Panc1 (cell line): ENCODE measurements at regions not wholly inside any gene's neighbourhood (a gene's known extent, or its start where the extent isn't known, plus 50 kb on each side); places are given as distances from the start of the nearest gene placed in this dataset.

Experiments
- ATAC-seq: fragments of 200-7000 bp; cut with Tn5 transposase; 2 replicates; pipeline ENCODE4 v1.9.1; 2020; ENCODE audit warnings: mild to moderate bottlenecking, moderate library complexity
- BruUV-seq: library from RNA; stranded (reverse); fragments of 400-500 nt; replicated peaks from 2 replicates; lab custom pipeline; 2021; lab: Mats Ljungman, UMichigan
- CTCF ChIA-PET: fragments of 300-600 bp; sonication (Branson Sonifier 250); formaldehyde crosslinking; loops from one replicate; lab custom pipeline; 2022; ENCODE audit warnings: antibody characterized with exemption; lab: Charles Lee
- POLR2A ChIA-PET: fragments of 300-600 bp; sonication (Branson Sonifier 250); formaldehyde crosslinking; loops from one replicate; lab custom pipeline; 2022; ENCODE audit warnings: antibody characterized with exemption; lab: Charles Lee
- DNase-seq: peaks from one replicate; pipeline ENCODE4 v3.0.0-alpha.2; 2010; ENCODE audit warnings: low read depth, low spot score
- H3K27ac ChIP-seq: 2 replicates; pipeline ENCODE4 v1.5.1; 2011; ENCODE audit warnings: mild to moderate bottlenecking, low read length, inconsistent platforms
- H3K27me3 ChIP-seq: fragments of 200-500 bp; sonication (Bioruptor generic); 2 replicates; pipeline ENCODE4 v1.6.0; 2014; ENCODE audit warnings: low read length, inconsistent platforms; ENCODE audit not compliant: control insufficient read depth, insufficient read depth
- H3K36me3 ChIP-seq: fragments of 200-500 bp; sonication (Bioruptor generic); 2 replicates; pipeline ENCODE4 v1.5.1; 2014; ENCODE audit warnings: inconsistent platforms, mild to moderate bottlenecking, low read length, moderate library complexity; ENCODE audit not compliant: control insufficient read depth, insufficient read depth
- H3K4me1 ChIP-seq: 2 replicates; pipeline ENCODE4 v1.5.1; 2011; ENCODE audit warnings: inconsistent platforms, mild to moderate bottlenecking, low read length, moderate library complexity; ENCODE audit not compliant: control insufficient read depth, insufficient read depth
- H3K4me3 ChIP-seq, 2 experiments: 2 replicates each; pipeline ENCODE4 v1.5.1; 2011 to 2012; ENCODE audit warnings: low read depth in 2 of 2, low read length in 2 of 2, mild to moderate bottlenecking in 2 of 2, inconsistent platforms in 1 of 2, moderate library complexity in 1 of 2
- H3K9me3 ChIP-seq: fragments of 200-500 bp; sonication (Bioruptor generic); 2 replicates; pipeline ENCODE4 v1.5.1; 2014; ENCODE audit warnings: low read depth, mild to moderate bottlenecking, inconsistent platforms, low read length, moderate library complexity; ENCODE audit not compliant: control insufficient read depth, insufficient read depth
- CTCF ChIP-seq: fragments of 450-650 bp; IDR thresholded peaks from 2 replicates; pipeline ENCODE4 v1.5.1; 2017; ENCODE audit warnings: mild to moderate bottlenecking
- POLR2AphosphoS5 ChIP-seq: IDR thresholded peaks from 2 replicates; pipeline ENCODE4 v1.6.1; 2012; ENCODE audit warnings: mild to moderate bottlenecking, low read depth, low read length, moderate library complexity
- REST ChIP-seq, 2 experiments: IDR thresholded peaks; 2 replicates each; pipeline ENCODE4 v1.6.1; 2011 to 2012; ENCODE audit warnings: low read depth in 2 of 2, control low read depth in 1 of 2, low read length in 1 of 2, mild to moderate bottlenecking in 1 of 2, moderate library complexity in 1 of 2; ENCODE audit not compliant: insufficient read depth in 1 of 2
- SIN3A ChIP-seq: IDR thresholded peaks from 2 replicates; pipeline ENCODE4 v1.6.1; 2012; ENCODE audit warnings: low read depth, mild to moderate bottlenecking, low read length, moderate library complexity, borderline replicate concordance; ENCODE audit not compliant: insufficient read depth
- TCF7L2 ChIP-seq: IDR thresholded peaks from 2 replicates; pipeline ENCODE4 v1.6.1; 2011; ENCODE audit warnings: mild to moderate bottlenecking, low read depth, low read length, inconsistent platforms
- in situ Hi-C: cut with HindIII; loops from 2 replicates; pipeline ENCODE4 v1.10.0; 2016; ENCODE audit warnings: low sequenced_read_pairs, low pct_unique_long_range_greater_than_20kb
- intact Hi-C: fragments of 100-400 bp; cut with micrococcal nuclease; formaldehyde crosslinking; loops from one replicate; pipeline ENCODE4 v1.10.0; 2022; ENCODE audit not compliant: unreplicated experiment

DNA sequence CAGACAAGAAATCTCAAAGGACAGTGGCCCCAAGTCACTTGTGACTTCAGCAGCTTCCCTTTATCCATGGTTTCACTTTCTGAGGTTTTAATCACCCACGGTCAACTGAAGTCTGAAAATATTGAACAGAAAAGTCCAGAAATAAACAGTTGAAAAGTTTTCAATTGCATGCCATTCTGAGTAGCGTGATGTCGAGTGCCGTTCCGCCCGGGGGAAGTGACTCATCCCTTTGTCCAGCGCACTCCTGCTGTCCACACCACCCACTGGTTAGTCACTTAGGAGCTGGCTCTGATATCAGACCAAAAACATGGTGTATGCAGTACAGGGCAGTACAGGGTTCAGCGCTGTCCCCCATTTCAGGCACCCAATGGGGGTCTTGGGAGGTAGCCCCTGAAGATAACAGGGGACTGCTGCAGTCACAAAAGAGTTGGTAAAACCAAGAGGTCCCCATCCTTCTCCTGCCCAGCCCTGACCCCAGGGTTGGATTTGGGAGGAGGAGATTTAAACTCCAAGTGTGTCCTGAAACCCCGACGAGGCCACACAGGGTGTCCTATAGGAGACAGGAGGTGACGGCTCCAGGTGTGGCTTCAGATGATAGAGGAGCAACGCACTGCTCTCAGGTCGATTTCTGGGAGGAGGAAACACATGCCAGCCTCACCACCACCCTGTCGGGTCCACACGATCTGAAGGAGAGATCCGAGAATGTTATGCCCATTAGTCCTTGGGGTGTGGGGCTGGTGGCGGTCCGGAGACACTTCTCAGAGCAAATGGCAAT, 390.1 kb downstream of the CTTN start:
- H3K9me3 ChIP-seq: peaks cover 4% of the 10 kb centered on the region; the same call in 1 of the 2 replicates
- POLR2A ChIA-PET: no interaction called here
- in situ Hi-C loops: no loop called here
- no TSS peak for BruUV-seq
- H3K36me3 ChIP-seq: no peaks in the 10 kb centered on the region
- no peaks in the 10 kb centered on the region for H3K27me3 ChIP-seq
- peak; percentile 47 for DNase-seq
- CTCF ChIA-PET: no interaction called here
- 0 out of 2 replicates have a peak overlapping the region, but pooled peaks have one; percentile 25 for H3K27ac ChIP-seq
- ATAC-seq: peak; percentile 91
- intact Hi-C loops: no loop called here
- H3K4me3 ChIP-seq: no peak overlapping the region
- peaks cover 9% of the 10 kb centered on the region; the same call in 1 of the 2 replicates for H3K4me1 ChIP-seq
- no peak for TF ChIP-seq REST (IDR thresholded peaks at IDR 0.05; ENCODE audit: insufficient read depth in 1 of 2, low read depth in 2 of 2, low read length in 1 of 2)
- no peak for TF ChIP-seq CTCF
- no peak for TF ChIP-seq TCF7L2
- TF ChIP-seq POLR2AphosphoS5: no peak
- no peak for TF ChIP-seq SIN3A

DNA sequence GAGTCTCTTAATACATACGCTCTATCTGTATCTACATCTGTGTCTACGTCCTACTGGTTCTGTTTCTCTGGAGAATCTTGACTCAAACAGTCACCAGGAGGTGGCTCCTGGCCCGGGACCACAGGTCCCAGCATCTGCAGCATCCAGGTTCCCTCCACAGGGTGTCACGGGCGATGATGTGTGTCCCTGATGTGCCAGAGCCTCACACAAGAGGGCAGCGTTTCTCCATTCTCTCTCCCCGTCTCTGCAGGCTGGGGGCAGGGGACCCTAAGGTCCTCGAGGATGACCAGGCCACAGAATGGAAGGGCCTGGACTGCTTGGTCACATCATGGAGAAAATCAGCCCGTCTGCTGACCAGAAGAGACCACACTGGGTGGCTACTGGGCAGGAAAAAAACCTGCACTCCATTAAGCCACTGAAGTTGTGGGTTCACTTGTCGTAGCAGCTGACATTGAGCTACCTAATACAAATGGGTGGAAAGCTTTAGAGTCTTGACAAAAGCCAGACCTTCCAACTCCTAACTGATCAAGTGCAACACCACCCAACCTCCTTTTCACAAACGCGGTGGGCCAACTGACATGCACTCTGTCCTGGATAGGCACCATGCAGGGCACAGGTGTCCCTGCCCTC, 392.5 kb downstream of the CTTN start:
- ATAC-seq: no peak
- in situ Hi-C loops (no loop called here), intact Hi-C loops (no loop called here)
- no peaks in the 10 kb centered on the region for H3K36me3 ChIP-seq
- no peak for DNase-seq
- no peaks in the 10 kb centered on the region for H3K27me3 ChIP-seq
- H3K4me3 ChIP-seq: no peak overlapping the region
- H3K4me1 ChIP-seq: peaks cover 9% of the 10 kb centered on the region; the same call in 1 of the 2 replicates
- TF ChIP-seq POLR2AphosphoS5 (no peak), SIN3A (no peak), TCF7L2 (no peak)
- no peak overlapping the region for H3K27ac ChIP-seq
- POLR2A ChIA-PET: no interaction called here
- peaks cover 10% of the 10 kb centered on the region; the same call in 1 of the 2 replicates for H3K9me3 ChIP-seq
- CTCF ChIA-PET: no interaction called here
- no TSS peak for BruUV-seq
